DOHH2 (cell line): ENCODE measurements at regions not wholly inside any gene's neighbourhood (a gene's known extent, or its start where the extent isn't known, plus 50 kb on each side); places are given as distances from the start of the nearest gene placed in this dataset.

ENCODE experiments used
- H3F3A ChIP-seq: fragments of 200-600 bp; sonication (generic), shearing (Covaris generic); 2 replicates; pipeline ENCODE4 v1.6.0; 2016; ENCODE audit warnings: antibody characterized with exemption, mild to moderate bottlenecking; ENCODE audit not compliant: control insufficient read depth, insufficient read depth
- H3K27ac ChIP-seq: fragments of 200-600 bp; sonication (generic); 2 replicates; pipeline ENCODE4 v1.5.1; 2014; ENCODE audit warnings: low read depth, mild to moderate bottlenecking, low read length, moderate library complexity
- H3K27me3 ChIP-seq: fragments of 200-600 bp; sonication (generic); 2 replicates; pipeline ENCODE4 v1.6.1; 2014; ENCODE audit warnings: mild to moderate bottlenecking, low read length, mixed read lengths; ENCODE audit not compliant: control insufficient read depth
- H3K36me3 ChIP-seq: fragments of 200-600 bp; sonication (generic); 2 replicates; pipeline ENCODE4 v1.6.1; 2014; ENCODE audit warnings: mild to moderate bottlenecking, low read length, moderate library complexity, mixed read lengths; ENCODE audit not compliant: control insufficient read depth
- H3K4me1 ChIP-seq: fragments of 200-600 bp; sonication (generic); 2 replicates; pipeline ENCODE4 v1.6.1; 2014; ENCODE audit warnings: mild to moderate bottlenecking, low read length, mixed read lengths; ENCODE audit not compliant: control insufficient read depth
- H3K4me2 ChIP-seq: fragments of 200-600 bp; sonication (generic); 2 replicates; pipeline ENCODE4 v1.6.0; 2014; ENCODE audit warnings: mild to moderate bottlenecking, low read length, moderate library complexity
- H3K4me3 ChIP-seq: fragments of 200-600 bp; sonication (generic); 2 replicates; pipeline ENCODE4 v1.5.1; 2014; ENCODE audit warnings: mild to moderate bottlenecking, low read length, mixed read lengths
- H3K79me2 ChIP-seq: fragments of 200-600 bp; sonication (generic); 2 replicates; pipeline ENCODE4 v1.6.1; 2014; ENCODE audit warnings: mild to moderate bottlenecking, low read length, mixed read lengths; ENCODE audit not compliant: control insufficient read depth
- H3K9me2 ChIP-seq: fragments of 200-600 bp; sonication (generic); replicated peaks from 2 replicates; pipeline ENCODE4 v1.6.1; 2014; ENCODE audit warnings: mild to moderate bottlenecking, low read length, mixed read lengths; ENCODE audit not compliant: control insufficient read depth
- H3K9me3 ChIP-seq: fragments of 200-600 bp; sonication (generic); 2 replicates; pipeline ENCODE4 v1.6.1; 2014; ENCODE audit warnings: antibody characterized with exemption, low read length, mixed read lengths; ENCODE audit not compliant: control insufficient read depth, insufficient read depth
- H4K20me1 ChIP-seq: fragments of 200-600 bp; sonication (generic); 2 replicates; pipeline ENCODE4 v1.6.0; 2014; ENCODE audit warnings: low read depth, mild to moderate bottlenecking, antibody characterized with exemption, low read length, moderate library complexity; ENCODE audit not compliant: control insufficient read depth, insufficient read depth
- CTCF ChIP-seq: fragments of 200-600 bp; sonication (generic); IDR thresholded peaks from one replicate; pipeline ENCODE4 v1.5.1; 2014; ENCODE audit warnings: antibody characterized with exemption, mild to moderate bottlenecking, low read depth, low read length; ENCODE audit not compliant: poor library complexity, severe bottlenecking
- EZH2phosphoT487 ChIP-seq: fragments of 200-600 bp; sonication (generic); IDR thresholded peaks from 2 replicates; pipeline ENCODE4 v1.6.1; 2017; ENCODE audit warnings: borderline replicate concordance, mild to moderate bottlenecking, antibody characterized with exemption, low read length, moderate library complexity, mixed read lengths

GRCh38 chr7:18416988-18417387, 78.6 kb upstream of the HDAC9 start:
- H3K79me2 ChIP-seq: no peaks in the 10 kb centered on the region
- no peaks in the 10 kb centered on the region for H3K9me3 ChIP-seq
- H3K27ac ChIP-seq: no peak overlapping the region
- peaks cover 9% of the 10 kb centered on the region for H3K4me1 ChIP-seq
- H3K9me2 ChIP-seq: no peaks in the 10 kb centered on the region
- H4K20me1 ChIP-seq: no peaks in the 10 kb centered on the region
- no peaks in the 10 kb centered on the region for H3K36me3 ChIP-seq
- no peaks in the 10 kb centered on the region for H3K27me3 ChIP-seq
- no peak overlapping the region for H3K4me3 ChIP-seq
- H3F3A ChIP-seq: no peaks in the 10 kb centered on the region
- H3K4me2 ChIP-seq: no peak overlapping the region
- TF ChIP-seq EZH2phosphoT487 (no peak), CTCF (no peak)

GRCh38 chr7:18419456-18419855, 76.1 kb upstream of the HDAC9 start:
- Histone ChIP-seq H3K4me1 (peaks cover 10% of the 10 kb centered on the region), H3K4me2 (no peak overlapping the region), H3K79me2 (no peaks in the 10 kb centered on the region), H3K4me3 (no peak overlapping the region), H4K20me1 (no peaks in the 10 kb centered on the region), H3K27ac (no peak overlapping the region), H3K9me3 (no peaks in the 10 kb centered on the region), H3K27me3 (no peaks in the 10 kb centered on the region), H3K9me2 (no peaks in the 10 kb centered on the region), H3K36me3 (no peaks in the 10 kb centered on the region), H3F3A (no peaks in the 10 kb centered on the region)
- TF ChIP-seq CTCF (no peak), EZH2phosphoT487 (no peak)

GRCh38 chr7:18420108-18420507, 75.4 kb upstream of the HDAC9 start:
- Histone ChIP-seq H3K4me1 (peaks cover 10% of the 10 kb centered on the region), H4K20me1 (no peaks in the 10 kb centered on the region), H3K27me3 (no peaks in the 10 kb centered on the region), H3K27ac (no peak overlapping the region), H3K9me2 (no peaks in the 10 kb centered on the region), H3K4me3 (no peak overlapping the region), H3K9me3 (no peaks in the 10 kb centered on the region), H3K79me2 (no peaks in the 10 kb centered on the region), H3F3A (no peaks in the 10 kb centered on the region), H3K36me3 (no peaks in the 10 kb centered on the region), H3K4me2 (no peak overlapping the region)
- TF ChIP-seq EZH2phosphoT487 (no peak), CTCF (no peak)

- H3K79me2 ChIP-seq: no peaks in the 10 kb centered on the region
- no peak for TF ChIP-seq CTCF
- no peak for TF ChIP-seq EZH2phosphoT487
- H3K9me2 ChIP-seq: no peaks in the 10 kb centered on the region
- H3K27me3 ChIP-seq: no peaks in the 10 kb centered on the region
- no peak overlapping the region for H3K4me2 ChIP-seq
- no peak overlapping the region for H3K27ac ChIP-seq
- H3F3A ChIP-seq: no peaks in the 10 kb centered on the region
- H3K4me3 ChIP-seq: no peak overlapping the region
- H3K36me3 ChIP-seq: no peaks in the 10 kb centered on the region
- no peaks in the 10 kb centered on the region for H4K20me1 ChIP-seq
- peaks cover 10% of the 10 kb centered on the region for H3K4me1 ChIP-seq
- no peaks in the 10 kb centered on the region for H3K9me3 ChIP-seq
These were observed 74.8 kb upstream of the HDAC9 start for GRCh38 chr7:18420748-18421147.
